ENCODE measurements at regions not wholly inside any gene's neighbourhood (a gene's known extent, or its start where the extent isn't known, plus 50 kb on each side); places are given as distances from the start of the nearest gene placed in this dataset.

DNA sequence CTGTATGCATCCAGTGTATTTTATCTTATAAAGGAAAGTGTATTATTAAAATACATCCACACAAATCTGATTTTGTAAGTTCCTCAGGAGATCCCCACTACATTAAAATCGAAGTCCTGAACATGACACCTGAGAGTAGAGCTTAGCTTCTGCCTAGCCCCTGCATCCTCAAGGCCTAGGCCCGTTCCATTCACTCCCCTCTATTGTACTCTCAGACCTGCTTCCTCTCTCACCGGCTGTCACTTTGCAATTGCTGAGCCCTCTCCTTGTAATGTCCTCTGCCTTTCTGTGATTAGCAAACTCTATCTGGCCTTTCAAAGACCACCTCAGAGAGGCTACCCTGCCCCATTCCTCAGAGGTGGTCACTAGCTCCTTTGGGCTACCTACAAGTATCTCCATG, 160.8 kb downstream of the FTCDNL1 start:
- intact Hi-C loops (cut with micrococcal nuclease): no loop called here

DNA sequence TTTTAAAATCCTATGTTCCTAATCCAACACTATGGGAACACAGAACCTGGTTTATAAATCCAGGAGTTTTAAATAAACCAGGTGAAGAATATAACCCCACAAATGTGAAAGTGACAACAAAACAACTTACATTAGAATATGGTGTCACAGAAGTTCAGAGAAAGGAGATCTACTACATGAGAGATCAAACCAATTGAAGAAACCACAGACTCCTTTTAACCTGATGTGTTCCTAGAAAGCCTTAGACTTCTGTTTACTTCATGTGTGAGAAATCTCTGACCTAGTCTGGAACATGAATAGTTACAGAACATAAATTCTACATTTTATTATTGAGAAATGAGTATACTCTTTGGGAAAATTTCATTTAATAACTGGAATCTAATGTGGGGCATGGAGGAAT, 165.3 kb downstream of the FTCDNL1 start:
- Histone ChIP-seq H3K79me2 (ENCODE audit: control insufficient read depth, insufficient read depth, low read length) (no peaks in the 10 kb centered on the region), H3K27ac (ENCODE audit: low read length in 2 of 2) (no peak overlapping the region), H3K9me3 (ENCODE audit: control extremely low read depth in 1 of 3, control insufficient read depth in 2 of 3, insufficient read depth in 1 of 3, low read length in 2 of 3) (no peaks in the 10 kb centered on the region), H3K4me2 (replicated peaks; ENCODE audit: low read depth, low read length, poor library complexity, severe bottlenecking) (no peak overlapping the region), H2AFZ (ENCODE audit: insufficient read depth, low read depth, low read length, poor library complexity, severe bottlenecking) (no peak overlapping the region), H3K9ac (ENCODE audit: low read length) (no peak overlapping the region), H4K20me1 (ENCODE audit: control insufficient read depth, insufficient read depth, low read length, poor library complexity, severe bottlenecking) (no peaks in the 10 kb centered on the region), H3K4me1 (ENCODE audit: control insufficient read depth in 2 of 2, insufficient read depth in 2 of 2, low read length in 2 of 2) (no peaks in the 10 kb centered on the region), H3K4me3 (ENCODE audit: control extremely low read depth in 1 of 5, extremely low read depth in 1 of 5, insufficient read depth in 1 of 5, low read depth in 2 of 5, low read length in 4 of 5) (no peak overlapping the region), H3K36me3 (replicated peaks in 1 of 2; ENCODE audit: control extremely low read depth in 1 of 2, control insufficient read depth in 1 of 2, extremely low read depth in 1 of 2, insufficient read depth in 2 of 2, low read length in 1 of 2) (no peaks in the 10 kb centered on the region), H3K27me3 (replicated peaks in 1 of 4; ENCODE audit: control extremely low read depth in 1 of 4, control insufficient read depth in 3 of 4, insufficient read depth in 4 of 4, low read length in 3 of 4) (no peaks in the 10 kb centered on the region)
- DNase-seq (no peak), ATAC-seq (ENCODE audit: low read depth) (no peak)
- Mint-ChIP-seq H3K4me3 (no peak overlapping the region), H3K27ac (no peak overlapping the region), H3K9me3 (ENCODE audit: insufficient read depth) (no peaks in the 10 kb centered on the region), H3K4me1 (no peaks in the 10 kb centered on the region), H3K27me3 (peaks cover 3% of the 10 kb centered on the region)
- ChIA-PET POLR2A (no interaction called here), CTCF (no interaction called here)
- TF ChIP-seq EZH2 (IDR thresholded peaks at IDR 0.05; ENCODE audit: borderline replicate concordance, insufficient read depth, low read depth, low read length, poor library complexity, severe bottlenecking): no peak
- TF ChIP-seq, protein P1, sequence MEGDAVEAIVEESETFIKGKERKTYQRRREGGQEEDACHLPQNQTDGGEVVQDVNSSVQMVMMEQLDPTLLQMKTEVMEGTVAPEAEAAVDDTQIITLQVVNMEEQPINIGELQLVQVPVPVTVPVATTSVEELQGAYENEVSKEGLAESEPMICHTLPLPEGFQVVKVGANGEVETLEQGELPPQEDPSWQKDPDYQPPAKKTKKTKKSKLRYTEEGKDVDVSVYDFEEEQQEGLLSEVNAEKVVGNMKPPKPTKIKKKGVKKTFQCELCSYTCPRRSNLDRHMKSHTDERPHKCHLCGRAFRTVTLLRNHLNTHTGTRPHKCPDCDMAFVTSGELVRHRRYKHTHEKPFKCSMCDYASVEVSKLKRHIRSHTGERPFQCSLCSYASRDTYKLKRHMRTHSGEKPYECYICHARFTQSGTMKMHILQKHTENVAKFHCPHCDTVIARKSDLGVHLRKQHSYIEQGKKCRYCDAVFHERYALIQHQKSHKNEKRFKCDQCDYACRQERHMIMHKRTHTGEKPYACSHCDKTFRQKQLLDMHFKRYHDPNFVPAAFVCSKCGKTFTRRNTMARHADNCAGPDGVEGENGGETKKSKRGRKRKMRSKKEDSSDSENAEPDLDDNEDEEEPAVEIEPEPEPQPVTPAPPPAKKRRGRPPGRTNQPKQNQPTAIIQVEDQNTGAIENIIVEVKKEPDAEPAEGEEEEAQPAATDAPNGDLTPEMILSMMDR (IDR thresholded peaks at IDR 0.05): no peak
- intact Hi-C loops (cut with micrococcal nuclease): no loop called here

More for the DNA sequence above, 160.8 kb downstream of the FTCDNL1 start:
- ATAC-seq (ENCODE audit: low read depth): no peak
- Mint-ChIP-seq H3K27ac (no peak overlapping the region), H3K27me3 (no peaks in the 10 kb centered on the region), H3K4me1 (no peaks in the 10 kb centered on the region), H3K9me3 (ENCODE audit: insufficient read depth) (no peaks in the 10 kb centered on the region), H3K4me3 (no peak overlapping the region)
- Histone ChIP-seq H3K36me3 (replicated peaks in 1 of 2; ENCODE audit: control extremely low read depth in 1 of 2, control insufficient read depth in 1 of 2, extremely low read depth in 1 of 2, insufficient read depth in 2 of 2, low read length in 1 of 2) (no peaks in the 10 kb centered on the region), H3K9ac (ENCODE audit: low read length) (no peak overlapping the region), H3K27ac (ENCODE audit: low read length in 2 of 2) (no peak overlapping the region), H3K27me3 (replicated peaks in 1 of 4; ENCODE audit: control extremely low read depth in 1 of 4, control insufficient read depth in 3 of 4, insufficient read depth in 4 of 4, low read length in 3 of 4) (no peaks in the 10 kb centered on the region), H4K20me1 (ENCODE audit: control insufficient read depth, insufficient read depth, low read length, poor library complexity, severe bottlenecking) (no peaks in the 10 kb centered on the region), H3K4me3 (ENCODE audit: control extremely low read depth in 1 of 5, extremely low read depth in 1 of 5, insufficient read depth in 1 of 5, low read depth in 2 of 5, low read length in 4 of 5) (no peak overlapping the region), H3K9me3 (ENCODE audit: control extremely low read depth in 1 of 3, control insufficient read depth in 2 of 3, insufficient read depth in 1 of 3, low read length in 2 of 3) (no peaks in the 10 kb centered on the region), H2AFZ (ENCODE audit: insufficient read depth, low read depth, low read length, poor library complexity, severe bottlenecking) (no peak overlapping the region), H3K79me2 (ENCODE audit: control insufficient read depth, insufficient read depth, low read length) (no peaks in the 10 kb centered on the region), H3K4me1 (ENCODE audit: control insufficient read depth in 2 of 2, insufficient read depth in 2 of 2, low read length in 2 of 2) (no peaks in the 10 kb centered on the region), H3K4me2 (replicated peaks; ENCODE audit: low read depth, low read length, poor library complexity, severe bottlenecking) (no peak overlapping the region)
- WGBS (ENCODE audit: insufficient coverage): 89% methylated on average over 3 of the region's 3 CpGs
- no peak for TF ChIP-seq EZH2 (IDR thresholded peaks at IDR 0.05; ENCODE audit: borderline replicate concordance, insufficient read depth, low read depth, low read length, poor library complexity, severe bottlenecking)
- ChIA-PET POLR2A (no interaction called here), CTCF (no interaction called here)
- DNase-seq: no peak

Measured in B cell (primary cell).